ENCODE measurements at regions not wholly inside any gene's neighbourhood (a gene's known extent, or its start where the extent isn't known, plus 50 kb on each side); places are given as distances from the start of the nearest gene placed in this dataset.

DNA sequence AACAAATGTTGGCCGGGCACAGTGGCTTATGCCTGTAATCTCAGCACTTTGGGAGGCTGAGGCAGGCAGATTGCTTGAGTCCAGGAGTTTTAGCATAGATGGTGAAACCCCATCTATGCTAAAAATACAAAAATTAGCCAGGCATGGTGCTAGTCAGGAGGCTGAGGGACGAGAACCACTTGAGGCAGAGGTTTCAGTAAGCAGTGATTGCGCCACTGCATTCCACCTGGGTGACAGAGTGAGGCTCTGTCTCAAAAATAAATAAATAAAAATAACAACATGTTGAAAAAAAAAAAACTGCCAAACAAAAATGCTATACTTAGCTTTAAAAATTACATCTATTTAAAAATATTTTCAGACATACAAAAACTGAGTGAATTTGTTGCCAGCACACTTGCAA lies 374.2 kb upstream of the SMIM31 start:
- Mint-ChIP-seq H3K27me3 (ENCODE audit: low read depth) (peaks cover 74% of the 10 kb centered on the region), H3K4me1 (peaks cover 8% of the 10 kb centered on the region), H3K4me3 (no peak overlapping the region), H3K9me3 (peaks cover 6% of the 10 kb centered on the region), H3K36me3 (no peaks in the 10 kb centered on the region), H3K27ac (no peak overlapping the region)
- TF ChIP-seq, protein P1, sequence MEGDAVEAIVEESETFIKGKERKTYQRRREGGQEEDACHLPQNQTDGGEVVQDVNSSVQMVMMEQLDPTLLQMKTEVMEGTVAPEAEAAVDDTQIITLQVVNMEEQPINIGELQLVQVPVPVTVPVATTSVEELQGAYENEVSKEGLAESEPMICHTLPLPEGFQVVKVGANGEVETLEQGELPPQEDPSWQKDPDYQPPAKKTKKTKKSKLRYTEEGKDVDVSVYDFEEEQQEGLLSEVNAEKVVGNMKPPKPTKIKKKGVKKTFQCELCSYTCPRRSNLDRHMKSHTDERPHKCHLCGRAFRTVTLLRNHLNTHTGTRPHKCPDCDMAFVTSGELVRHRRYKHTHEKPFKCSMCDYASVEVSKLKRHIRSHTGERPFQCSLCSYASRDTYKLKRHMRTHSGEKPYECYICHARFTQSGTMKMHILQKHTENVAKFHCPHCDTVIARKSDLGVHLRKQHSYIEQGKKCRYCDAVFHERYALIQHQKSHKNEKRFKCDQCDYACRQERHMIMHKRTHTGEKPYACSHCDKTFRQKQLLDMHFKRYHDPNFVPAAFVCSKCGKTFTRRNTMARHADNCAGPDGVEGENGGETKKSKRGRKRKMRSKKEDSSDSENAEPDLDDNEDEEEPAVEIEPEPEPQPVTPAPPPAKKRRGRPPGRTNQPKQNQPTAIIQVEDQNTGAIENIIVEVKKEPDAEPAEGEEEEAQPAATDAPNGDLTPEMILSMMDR (IDR thresholded peaks at IDR 0.05; ENCODE audit: unreplicated experiment) = no peak
- no peak for DNase-seq (ENCODE audit: low spot score in 2 of 2, unreplicated experiment in 2 of 2)

DNA sequence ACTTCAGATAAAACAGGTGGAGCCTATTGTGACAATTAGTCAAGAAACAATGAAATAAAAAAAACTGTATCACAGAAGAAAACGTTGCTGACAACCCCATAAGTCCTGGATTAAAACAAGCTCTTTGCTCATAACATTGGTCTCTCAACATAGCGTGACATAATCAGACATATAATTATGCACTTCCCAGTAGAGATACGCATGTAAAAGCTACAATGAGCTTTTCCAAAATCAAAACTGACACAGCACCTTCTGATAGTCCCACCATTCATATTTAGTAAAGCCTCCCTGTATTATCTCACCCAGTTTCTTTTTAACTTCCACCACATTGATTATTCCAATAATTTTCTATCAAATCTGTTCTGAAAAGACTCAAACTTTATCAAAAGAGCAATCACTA lies 372.1 kb upstream of the SMIM31 start:
- TF ChIP-seq, protein P1 (IDR thresholded peaks at IDR 0.05; ENCODE audit: unreplicated experiment) = no peak
- no peaks in the 10 kb centered on the region for H3K36me3 Mint-ChIP-seq
- H3K27ac Mint-ChIP-seq = no peak overlapping the region
- H3K4me3 Mint-ChIP-seq = no peak overlapping the region
- peaks cover 84% of the 10 kb centered on the region for H3K27me3 Mint-ChIP-seq (ENCODE audit: low read depth)
- peaks cover 6% of the 10 kb centered on the region for H3K9me3 Mint-ChIP-seq
- no peak for DNase-seq (ENCODE audit: low spot score in 2 of 2, unreplicated experiment in 2 of 2)
- peaks cover 8% of the 10 kb centered on the region for H3K4me1 Mint-ChIP-seq

DNA sequence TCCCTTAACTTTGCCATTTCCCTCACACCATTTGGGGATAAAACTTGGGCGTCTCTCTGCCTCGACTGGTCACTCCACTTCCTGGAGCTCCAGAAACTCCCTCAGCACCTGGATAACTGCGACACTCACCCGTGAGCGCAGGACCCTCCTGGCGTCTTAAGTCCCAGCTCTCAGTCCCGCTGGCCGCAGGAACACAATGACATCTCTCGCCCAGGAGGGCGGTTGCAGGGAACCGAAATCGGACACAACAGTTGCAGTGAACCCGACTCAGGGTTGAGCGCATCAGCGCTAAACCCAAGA lies 370.9 kb upstream of the SMIM31 start:
- Mint-ChIP-seq H3K4me3 (peak overlapping the region; percentile 69), H3K36me3 (no peaks in the 10 kb centered on the region), H3K9me3 (peaks cover 6% of the 10 kb centered on the region), H3K27ac (peak overlapping the region; percentile 14), H3K4me1 (peaks cover 8% of the 10 kb centered on the region), H3K27me3 (ENCODE audit: low read depth) (peaks cover 80% of the 10 kb centered on the region)
- TF ChIP-seq, protein P1 (IDR thresholded peaks at IDR 0.05; ENCODE audit: unreplicated experiment) = no peak
- DNase-seq (ENCODE audit: low spot score in 2 of 2, unreplicated experiment in 2 of 2) = no peak

DNA sequence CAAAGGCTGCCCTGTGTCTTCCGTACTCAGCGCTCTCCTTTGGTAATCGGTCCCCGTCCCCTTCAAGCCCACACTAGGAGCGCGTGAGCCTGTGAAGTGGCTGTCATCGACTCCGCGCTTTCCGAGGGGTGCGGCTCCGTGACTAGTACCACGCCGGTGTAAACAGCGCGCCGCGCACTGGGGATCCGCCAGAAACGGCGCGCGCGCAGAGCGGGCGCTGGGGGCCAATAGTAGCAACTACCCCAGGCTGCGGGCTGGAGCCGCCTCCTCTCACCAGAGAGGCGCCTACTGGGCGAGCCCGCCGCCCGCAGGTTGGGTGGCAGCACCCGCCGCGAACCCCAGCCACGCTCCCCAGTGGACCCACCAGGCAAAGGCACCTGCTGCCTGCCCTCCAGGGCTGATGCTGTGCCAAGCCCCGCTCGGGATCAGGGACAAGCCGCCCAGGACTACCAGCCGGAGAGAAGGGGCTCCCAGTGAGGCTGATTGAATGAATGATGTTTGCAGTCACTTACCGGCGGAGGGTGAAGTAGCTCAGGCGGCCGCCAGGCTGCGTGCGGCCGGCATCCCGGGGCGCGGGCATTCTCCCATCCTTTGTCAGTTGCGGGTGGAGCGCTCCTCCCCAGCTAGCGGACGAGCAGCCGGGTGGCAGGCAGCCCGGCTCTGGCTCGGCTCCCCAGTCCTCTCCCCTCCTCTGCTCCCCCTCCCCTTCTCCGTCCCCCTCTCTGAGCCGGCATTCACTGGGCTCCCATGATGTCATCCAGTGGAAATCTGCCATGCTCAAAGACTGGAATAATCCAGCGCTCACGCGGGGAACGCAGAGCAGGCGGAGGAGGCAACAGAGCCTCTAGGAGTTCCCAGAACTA lies 370.3 kb upstream of the SMIM31 start:
- Mint-ChIP-seq H3K4me3 (peak overlapping the region; percentile 69), H3K27ac (peak overlapping the region; percentile 14), H3K4me1 (peaks cover 8% of the 10 kb centered on the region), H3K36me3 (no peaks in the 10 kb centered on the region), H3K9me3 (peaks cover 6% of the 10 kb centered on the region), H3K27me3 (ENCODE audit: low read depth) (peaks cover 78% of the 10 kb centered on the region)
- TF ChIP-seq, protein P1 (IDR thresholded peaks at IDR 0.05; ENCODE audit: unreplicated experiment) = no peak
- peak; percentile 32 to 64 for DNase-seq (ENCODE audit: low spot score in 2 of 2, unreplicated experiment in 2 of 2)

DNA sequence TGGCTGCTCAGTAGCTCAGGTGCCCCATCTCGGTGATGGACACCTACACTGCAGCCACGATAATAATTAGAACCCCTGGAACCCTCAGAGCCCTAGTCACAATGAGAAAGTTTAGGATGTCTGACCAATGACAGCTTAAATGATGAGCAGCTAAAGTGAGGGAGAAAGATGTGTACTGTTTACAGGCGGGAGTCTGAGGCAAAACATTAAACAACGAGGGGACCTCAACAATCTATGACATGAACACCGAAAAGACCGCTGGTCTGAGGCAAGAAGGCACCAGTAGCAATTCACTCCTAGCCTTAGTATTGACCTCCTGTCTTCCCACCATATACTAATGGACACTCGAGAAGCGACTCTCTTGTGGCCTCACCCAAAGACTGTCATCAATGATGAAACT lies 369.5 kb upstream of the SMIM31 start:
- Mint-ChIP-seq H3K27me3 (ENCODE audit: low read depth) (peaks cover 78% of the 10 kb centered on the region), H3K36me3 (no peaks in the 10 kb centered on the region)

More for the DNA sequence above, 369.5 kb upstream of the SMIM31 start:
- DNase-seq (ENCODE audit: low spot score in 2 of 2, unreplicated experiment in 2 of 2) = no peak
- TF ChIP-seq, protein P1 (IDR thresholded peaks at IDR 0.05; ENCODE audit: unreplicated experiment) = no peak
- H3K4me3 Mint-ChIP-seq = peak overlapping the region; percentile 7
- peaks cover under 1% of the 10 kb centered on the region for H3K9me3 Mint-ChIP-seq
- H3K4me1 Mint-ChIP-seq = peaks cover 8% of the 10 kb centered on the region
- no peak overlapping the region for H3K27ac Mint-ChIP-seq
